Testis (tissue), 2 donors: ENCODE measurements at regions not wholly inside any gene's neighbourhood (a gene's known extent, or its start where the extent isn't known, plus 50 kb on each side); places are given as distances from the start of the nearest gene placed in this dataset.

ENCODE experiments used
- DNase-seq: peaks from one replicate; pipeline ENCODE4 v3.0.0-alpha.2; 2019
- H3K27ac ChIP-seq, 2 donors: fragments of 200-600 bp; sonication (generic); one replicate each; pipeline ENCODE4 v1.5.1; 2019
- H3K27me3 ChIP-seq: fragments of 200-600 bp; sonication (generic); one replicate; pipeline ENCODE4 v1.5.1; 2019
- H3K36me3 ChIP-seq: fragments of 200-600 bp; sonication (generic); one replicate; pipeline ENCODE4 v1.5.1; 2017; ENCODE audit warnings: low read depth; ENCODE audit errors: missing control alignments
- H3K4me1 ChIP-seq: fragments of 200-600 bp; sonication (generic); one replicate; pipeline ENCODE4 v1.5.1; 2019
- H3K4me3 ChIP-seq, 2 donors: fragments of 200-600 bp; sonication (generic); one replicate each; pipeline ENCODE4 v1.5.1; 2017 to 2019
- H3K9me3 ChIP-seq: fragments of 200-600 bp; sonication (generic); one replicate; pipeline ENCODE4 v1.5.1; 2017
- POLR2A ChIP-seq: fragments of 450-650 bp; IDR thresholded peaks from one replicate; pipeline ENCODE4 v1.6.1; 2017; ENCODE audit warnings: antibody characterized with exemption, mild to moderate bottlenecking, moderate library complexity
- WGBS, 2 donors: methylation state at CpG; one replicate each; pipeline ENCODE4 v1.1.5; 2018; 5-methylcytosine and 5-hydroxymethylcytosine counted together
- intact Hi-C: fragments of 100-400 bp; cut with DNase I; formaldehyde crosslinking; loops from one replicate; pipeline ENCODE4 v1.15.1; 2023; ENCODE audit warnings: low total_unique reads
- TF ChIP-seq, protein P1 (sequence below), 3 experiments: fragments of 450-650 bp in 2 of 3; fragments of 200-600 bp in 1 of 3; sonication (generic) in 1 of 3; IDR thresholded peaks; one replicate each; pipeline ENCODE4 v1.5.1; 2016 to 2019; ENCODE audit warnings: antibody characterized with exemption in 3 of 3, mild to moderate bottlenecking in 2 of 3, moderate library complexity in 1 of 3

DNA sequence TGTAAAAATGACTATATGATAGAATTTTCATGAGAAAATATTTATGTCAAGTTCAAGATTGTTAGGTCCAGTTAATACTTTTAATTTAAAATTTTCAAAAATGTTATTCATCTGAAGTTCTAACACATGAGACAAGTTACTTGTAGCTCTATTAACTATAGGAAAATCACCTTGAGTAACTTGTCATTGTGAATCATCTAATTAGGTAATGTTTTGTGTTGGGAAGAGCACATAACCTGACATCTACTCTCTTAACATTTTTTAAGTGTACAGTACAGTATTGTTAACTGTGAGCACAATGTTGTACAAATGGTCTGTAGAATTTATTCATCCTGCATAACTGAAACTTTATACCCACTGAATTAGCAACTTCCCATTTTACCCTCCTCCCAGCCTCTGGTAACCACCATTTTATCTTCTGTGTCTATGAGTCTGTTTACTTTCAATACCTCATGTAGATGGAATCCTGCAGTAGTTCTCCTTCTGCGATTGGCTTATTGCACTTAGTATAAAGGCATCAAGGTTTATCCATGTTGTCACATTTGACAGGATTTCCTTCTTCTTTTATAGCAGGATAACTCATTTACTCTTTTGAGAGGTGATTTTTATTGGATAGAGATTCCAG lies 54.6 kb downstream of the ARL4A start:
- no peaks in the 10 kb centered on the region for H3K36me3 ChIP-seq
- WGBS, 2 donors: 4 to 43% methylated on average over 1 of the region's 1 CpG
- no peak for DNase-seq
- no peak overlapping the region for H3K27ac ChIP-seq
- TF ChIP-seq, protein P1, sequence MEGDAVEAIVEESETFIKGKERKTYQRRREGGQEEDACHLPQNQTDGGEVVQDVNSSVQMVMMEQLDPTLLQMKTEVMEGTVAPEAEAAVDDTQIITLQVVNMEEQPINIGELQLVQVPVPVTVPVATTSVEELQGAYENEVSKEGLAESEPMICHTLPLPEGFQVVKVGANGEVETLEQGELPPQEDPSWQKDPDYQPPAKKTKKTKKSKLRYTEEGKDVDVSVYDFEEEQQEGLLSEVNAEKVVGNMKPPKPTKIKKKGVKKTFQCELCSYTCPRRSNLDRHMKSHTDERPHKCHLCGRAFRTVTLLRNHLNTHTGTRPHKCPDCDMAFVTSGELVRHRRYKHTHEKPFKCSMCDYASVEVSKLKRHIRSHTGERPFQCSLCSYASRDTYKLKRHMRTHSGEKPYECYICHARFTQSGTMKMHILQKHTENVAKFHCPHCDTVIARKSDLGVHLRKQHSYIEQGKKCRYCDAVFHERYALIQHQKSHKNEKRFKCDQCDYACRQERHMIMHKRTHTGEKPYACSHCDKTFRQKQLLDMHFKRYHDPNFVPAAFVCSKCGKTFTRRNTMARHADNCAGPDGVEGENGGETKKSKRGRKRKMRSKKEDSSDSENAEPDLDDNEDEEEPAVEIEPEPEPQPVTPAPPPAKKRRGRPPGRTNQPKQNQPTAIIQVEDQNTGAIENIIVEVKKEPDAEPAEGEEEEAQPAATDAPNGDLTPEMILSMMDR (IDR thresholded peaks at IDR 0.05): no peak
- no peak for TF ChIP-seq POLR2A
- H3K4me3 ChIP-seq: no peak overlapping the region
- intact Hi-C loops: no loop called here
- no peaks in the 10 kb centered on the region for H3K9me3 ChIP-seq
- H3K27me3 ChIP-seq: no peaks in the 10 kb centered on the region
- H3K4me1 ChIP-seq: no peaks in the 10 kb centered on the region

DNA sequence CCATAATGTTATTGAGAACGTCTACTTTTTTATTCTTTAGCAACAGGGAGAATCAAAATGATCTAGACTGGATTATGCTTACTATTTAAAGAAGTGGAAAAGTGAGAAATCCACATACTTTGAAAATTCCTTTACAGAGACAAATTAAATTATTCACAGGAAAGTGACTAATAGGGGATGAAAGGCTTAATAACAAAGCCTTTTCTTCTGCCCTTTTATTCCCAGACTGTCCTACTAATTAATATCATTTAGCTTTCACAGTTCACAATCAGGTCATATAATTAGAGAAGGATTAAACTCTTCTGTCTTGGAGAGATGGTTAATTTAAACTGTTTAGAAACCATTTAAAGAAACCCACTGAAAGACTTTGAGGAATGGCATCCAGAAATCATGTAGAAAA lies 58.8 kb downstream of the ARL4A start:
- H3K4me1 ChIP-seq: no peaks in the 10 kb centered on the region
- no peaks in the 10 kb centered on the region for H3K9me3 ChIP-seq
- no peaks in the 10 kb centered on the region for H3K36me3 ChIP-seq
- no peak overlapping the region for H3K27ac ChIP-seq
- 61 to 67% methylated on average over 1 of the region's 1 CpG for WGBS, 2 donors
- H3K4me3 ChIP-seq: no peak overlapping the region
- no peak for DNase-seq
- H3K27me3 ChIP-seq: no peaks in the 10 kb centered on the region
- intact Hi-C loops: no loop called here
- TF ChIP-seq, protein P1 (IDR thresholded peaks at IDR 0.05): no peak
- TF ChIP-seq POLR2A: no peak

DNA sequence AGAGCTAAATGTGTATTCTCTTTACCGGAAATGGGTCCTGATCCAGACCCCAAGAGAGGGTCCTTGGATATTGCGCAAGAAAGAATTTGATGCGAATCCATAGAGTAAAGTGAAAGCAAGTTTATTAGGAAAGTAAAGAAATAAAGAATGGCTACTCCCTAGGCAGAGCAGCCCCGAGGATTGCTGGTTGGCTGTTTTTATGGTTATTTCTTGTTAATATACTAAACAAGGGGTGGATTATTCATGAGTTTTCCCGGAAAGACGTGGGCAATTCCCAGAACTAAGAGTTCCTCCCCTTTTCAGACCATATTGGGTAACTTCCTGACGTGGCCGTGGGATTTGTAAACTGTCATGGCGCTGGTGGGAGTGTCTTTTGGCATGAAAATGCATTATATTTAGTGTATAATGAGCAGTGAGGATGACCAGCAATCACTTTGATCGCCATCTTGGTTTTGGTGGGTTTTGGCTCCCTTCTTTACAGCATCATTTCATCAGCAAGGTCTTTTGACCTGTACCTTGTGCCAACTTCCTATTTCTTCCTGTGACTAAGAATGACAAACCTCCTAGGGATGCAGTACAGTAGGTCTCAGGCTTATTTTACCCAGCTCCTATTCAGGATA lies 60.4 kb downstream of the ARL4A start:
- intact Hi-C loops: no loop called here
- no peaks in the 10 kb centered on the region for H3K4me1 ChIP-seq
- no peak for DNase-seq
- no peaks in the 10 kb centered on the region for H3K36me3 ChIP-seq
- 74 to 80% methylated on average over 10 of the region's 10 CpGs for WGBS, 2 donors
- no peaks in the 10 kb centered on the region for H3K27me3 ChIP-seq
- H3K27ac ChIP-seq: no peak overlapping the region
- TF ChIP-seq POLR2A: no peak
- TF ChIP-seq, protein P1 (IDR thresholded peaks at IDR 0.05): no peak
- H3K9me3 ChIP-seq: no peaks in the 10 kb centered on the region
- H3K4me3 ChIP-seq: no peak overlapping the region

- no peak overlapping the region for H3K4me3 ChIP-seq
- H3K9me3 ChIP-seq: no peaks in the 10 kb centered on the region
- H3K27ac ChIP-seq: no peak overlapping the region
- intact Hi-C loops: no loop called here
- no peaks in the 10 kb centered on the region for H3K27me3 ChIP-seq
- H3K36me3 ChIP-seq: no peaks in the 10 kb centered on the region
- TF ChIP-seq POLR2A: no peak
- TF ChIP-seq, protein P1 (IDR thresholded peaks at IDR 0.05): no peak
- WGBS, 2 donors: 78 to 83% methylated on average over 3 of the region's 3 CpGs
- DNase-seq: no peak
- no peaks in the 10 kb centered on the region for H3K4me1 ChIP-seq
Measured at GRCh38 chr7:12749069-12749468, 61.6 kb downstream of the ARL4A start.

DNA sequence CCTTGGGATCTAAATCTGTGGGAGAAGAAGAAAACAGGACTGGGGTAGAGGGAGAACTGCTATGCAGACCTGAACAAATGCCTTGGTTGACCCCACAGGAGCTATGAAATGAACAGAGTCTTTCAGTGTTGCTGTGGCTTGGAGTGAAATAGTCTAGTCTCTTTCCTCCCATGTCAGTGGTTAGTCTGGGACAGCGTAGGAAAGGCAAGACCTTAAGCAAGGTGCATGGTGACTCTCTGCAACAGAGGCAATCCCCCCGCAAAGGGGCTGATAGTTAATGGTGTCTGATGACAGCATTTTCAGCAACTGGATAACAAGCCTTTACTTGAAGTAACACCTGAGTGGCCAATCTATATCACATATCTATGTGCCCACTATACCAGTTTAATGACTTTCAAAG lies 62.3 kb downstream of the ARL4A start:
- 96 to 98% methylated on average over 2 of the region's 2 CpGs for WGBS, 2 donors
- no peak for DNase-seq
- Histone ChIP-seq H3K36me3 (no peaks in the 10 kb centered on the region), H3K4me3 (no peak overlapping the region), H3K9me3 (no peaks in the 10 kb centered on the region), H3K4me1 (no peaks in the 10 kb centered on the region), H3K27me3 (no peaks in the 10 kb centered on the region), H3K27ac (no peak overlapping the region)
- intact Hi-C loops: no loop called here
- TF ChIP-seq POLR2A: no peak
- TF ChIP-seq, protein P1 (IDR thresholded peaks at IDR 0.05): no peak
